Mesothelial cell of epicardium (in vitro differentiated cells): ENCODE measurements at regions not wholly inside any gene's neighbourhood (a gene's known extent, or its start where the extent isn't known, plus 50 kb on each side); places are given as distances from the start of the nearest gene placed in this dataset.
A peak's percentile ranks its signal among the peaks of the same experiment; 100 is the strongest.

Experiments
- DNase-seq, 2 experiments: peaks; one replicate each; pipeline ENCODE4 v3.0.0; 2021; ENCODE audit warnings: low spot score in 2 of 2; ENCODE audit not compliant: unreplicated experiment in 2 of 2
- H3K27ac Mint-ChIP-seq: 2 replicates; pipeline ENCODE4 v1.8.0; 2021; ENCODE audit warnings: mixed read lengths
- H3K27me3 Mint-ChIP-seq: 2 replicates; pipeline ENCODE4 v1.8.0; 2021; ENCODE audit warnings: low read depth, mixed read lengths
- H3K36me3 Mint-ChIP-seq: 2 replicates; pipeline ENCODE4 v1.8.0; 2021; ENCODE audit warnings: mixed read lengths
- H3K4me1 Mint-ChIP-seq: 2 replicates; pipeline ENCODE4 v1.8.0; 2021; ENCODE audit warnings: mixed read lengths
- H3K4me3 Mint-ChIP-seq: 2 replicates; pipeline ENCODE4 v1.8.0; 2021; ENCODE audit warnings: mild to moderate bottlenecking, moderate library complexity, mixed read lengths
- H3K9me3 Mint-ChIP-seq: 2 replicates; pipeline ENCODE4 v1.8.0; 2021; ENCODE audit warnings: mixed read lengths
- CTCF ChIP-seq: fragments of 200-600 bp; sonication (generic); IDR thresholded peaks from one replicate; pipeline ENCODE4 v1.5.0; 2021; ENCODE audit warnings: antibody characterized with exemption; ENCODE audit not compliant: unreplicated experiment

GRCh38 chr4:28799696-28800095 is 1920.5 kb upstream of the PCDH7 start:
- Mint-ChIP-seq H3K4me1 (peaks cover 20% of the 10 kb centered on the region), H3K4me3 (no peak overlapping the region), H3K36me3 (no peaks in the 10 kb centered on the region), H3K27me3 (no peaks in the 10 kb centered on the region), H3K27ac (peak overlapping the region; percentile 25), H3K9me3 (peaks cover 3% of the 10 kb centered on the region)
- DNase-seq = no peak
- TF ChIP-seq CTCF = no peak

GRCh38 chr4:28811025-28811424 is 1909.1 kb upstream of the PCDH7 start:
- no peak for DNase-seq
- no peak overlapping the region for H3K4me3 Mint-ChIP-seq

GRCh38 chr4:28822163-28822562 is 1898.0 kb upstream of the PCDH7 start:
- Mint-ChIP-seq H3K27me3 (no peaks in the 10 kb centered on the region), H3K4me3 (no peak overlapping the region)

More at GRCh38 chr4:28811025-28811424, 1909.1 kb upstream of the PCDH7 start:
- H3K4me1 Mint-ChIP-seq = peaks cover 7% of the 10 kb centered on the region
- no peaks in the 10 kb centered on the region for H3K27me3 Mint-ChIP-seq
- H3K27ac Mint-ChIP-seq = no peak overlapping the region
- peaks cover 30% of the 10 kb centered on the region for H3K9me3 Mint-ChIP-seq
- no peak for TF ChIP-seq CTCF
- no peaks in the 10 kb centered on the region for H3K36me3 Mint-ChIP-seq

GRCh38 chr4:28827866-28828265 is 1892.3 kb upstream of the PCDH7 start:
- H3K4me1 Mint-ChIP-seq = peaks cover 9% of the 10 kb centered on the region
- no peaks in the 10 kb centered on the region for H3K36me3 Mint-ChIP-seq
- no peak for DNase-seq
- no peak for TF ChIP-seq CTCF
- H3K4me3 Mint-ChIP-seq = no peak overlapping the region
- no peaks in the 10 kb centered on the region for H3K27me3 Mint-ChIP-seq
- peaks cover 8% of the 10 kb centered on the region for H3K9me3 Mint-ChIP-seq
- H3K27ac Mint-ChIP-seq = no peak overlapping the region

More at GRCh38 chr4:28822163-28822562, 1898.0 kb upstream of the PCDH7 start:
- peaks cover 13% of the 10 kb centered on the region for H3K9me3 Mint-ChIP-seq
- TF ChIP-seq CTCF = no peak
- no peaks in the 10 kb centered on the region for H3K4me1 Mint-ChIP-seq
- peaks cover 7% of the 10 kb centered on the region for H3K36me3 Mint-ChIP-seq
- H3K27ac Mint-ChIP-seq = no peak overlapping the region
- no peak for DNase-seq

- Mint-ChIP-seq H3K27me3 (no peaks in the 10 kb centered on the region), H3K27ac (no peak overlapping the region), H3K4me3 (no peak overlapping the region), H3K36me3 (no peaks in the 10 kb centered on the region), H3K9me3 (peaks cover 8% of the 10 kb centered on the region), H3K4me1 (peaks cover 11% of the 10 kb centered on the region)
- DNase-seq = no peak
- no peak for TF ChIP-seq CTCF
Observed at GRCh38 chr4:28831867-28832266, 1888.3 kb upstream of the PCDH7 start.

GRCh38 chr4:28832444-28832843 is 1887.7 kb upstream of the PCDH7 start:
- H3K27ac Mint-ChIP-seq = no peak overlapping the region
- no peak for TF ChIP-seq CTCF
- DNase-seq = no peak
- peaks cover 11% of the 10 kb centered on the region for H3K4me1 Mint-ChIP-seq
- H3K27me3 Mint-ChIP-seq = no peaks in the 10 kb centered on the region
- H3K9me3 Mint-ChIP-seq = peaks cover 4% of the 10 kb centered on the region
- H3K36me3 Mint-ChIP-seq = no peaks in the 10 kb centered on the region
- no peak overlapping the region for H3K4me3 Mint-ChIP-seq
